H1 (cell line): ENCODE measurements at regions not wholly inside any gene's neighbourhood (a gene's known extent, or its start where the extent isn't known, plus 50 kb on each side); places are given as distances from the start of the nearest gene placed in this dataset.

Experiments used
- CTCF ChIA-PET: fragments of 300-600 bp; sonication (Branson Sonifier 250); formaldehyde crosslinking; loops from one replicate; lab custom pipeline; 2021; ENCODE audit not compliant: partially characterized antibody; lab: Charles Lee
- POLR2A ChIA-PET: fragments of 300-600 bp; sonication (Branson Sonifier 250); formaldehyde crosslinking; loops from one replicate; lab custom pipeline; 2021; ENCODE audit warnings: inconsistent platforms; ENCODE audit not compliant: partially characterized antibody; lab: Charles Lee
- DNase-seq, 2 experiments: peaks; one replicate each; pipeline versions ENCODE4 v3.0.0 to v3.0.0-alpha.2; 2010 to 2022; ENCODE audit warnings: low spot score in 2 of 2, low read depth in 1 of 2, mixed read lengths in 1 of 2
- FAIRE-seq: peaks from 2 replicates; lab custom pipeline; 2011; peaks lifted over from hg19 to GRCh38; lab: Jason Lieb, UNC
- H2AFZ ChIP-seq: 2 replicates; pipeline ENCODE4 v1.8.1; 2012; ENCODE audit warnings: low read length, inconsistent platforms
- H2AK5ac ChIP-seq: 2 replicates; pipeline ENCODE4 v1.6.1; 2013; ENCODE audit warnings: low read depth, low read length
- H2BK120ac ChIP-seq: replicated peaks from 2 replicates; pipeline ENCODE3; 2013; ENCODE audit warnings: low read depth, low read length, inconsistent platforms
- H2BK12ac ChIP-seq: 2 replicates; pipeline ENCODE4 v1.6.1; 2013; ENCODE audit warnings: low read depth, low read length
- H2BK15ac ChIP-seq: 2 replicates; pipeline ENCODE4 v1.6.1; 2013; ENCODE audit warnings: low read length
- H2BK20ac ChIP-seq: 2 replicates; pipeline ENCODE4 v1.6.1; 2013; ENCODE audit warnings: low read length
- H2BK5ac ChIP-seq: 2 replicates; pipeline ENCODE4 v1.6.1; 2013; ENCODE audit warnings: low read depth, low read length
- H3K14ac ChIP-seq: 2 replicates; pipeline ENCODE4 v1.6.1; 2013; ENCODE audit warnings: inconsistent platforms; ENCODE audit not compliant: insufficient read length
- H3K18ac ChIP-seq: 2 replicates; pipeline ENCODE4 v1.6.1; 2013; ENCODE audit warnings: low read length; ENCODE audit errors: extremely low read depth
- H3K23ac ChIP-seq: 2 replicates; pipeline ENCODE4 v1.6.1; 2013; ENCODE audit warnings: inconsistent platforms; ENCODE audit not compliant: insufficient read length
- H3K23me2 ChIP-seq: 2 replicates; pipeline ENCODE4 v1.6.1; 2013; ENCODE audit warnings: low read depth, low read length
- H3K27ac ChIP-seq: 2 replicates; pipeline ENCODE4 v1.6.1; 2011; ENCODE audit warnings: low read depth, low read length, inconsistent platforms
- H3K27me3 ChIP-seq, 4 experiments: replicated peaks in 1 of 4; 1 replicate in 1 of 4; 2 replicates in 3 of 4; pipeline versions ENCODE4 v1.6.1 to v1.8.1; 2011 to 2013; ENCODE audit warnings: low read length in 3 of 4, mild to moderate bottlenecking in 3 of 4, inconsistent platforms in 2 of 4, mixed read lengths in 2 of 4, moderate library complexity in 1 of 4; ENCODE audit not compliant: control insufficient read depth in 3 of 4, insufficient read depth in 3 of 4; ENCODE audit errors: extremely low read depth in 1 of 4
- H3K36me3 ChIP-seq, 4 experiments: 2 replicates each; pipeline versions ENCODE4 v1.6.1 to v1.8.1; 2011 to 2013; ENCODE audit warnings: mild to moderate bottlenecking in 4 of 4, low read length in 3 of 4, moderate library complexity in 2 of 4, control low read depth in 1 of 4, inconsistent platforms in 1 of 4; ENCODE audit not compliant: insufficient read depth in 4 of 4, control insufficient read depth in 2 of 4
- H3K4ac ChIP-seq: replicated peaks from 2 replicates; pipeline ENCODE3; 2013; ENCODE audit warnings: low read length, low read depth, mixed read lengths, inconsistent platforms; ENCODE audit not compliant: insufficient read length
- H3K4me1 ChIP-seq, 4 experiments: replicated peaks in 1 of 4; 1 replicate in 1 of 4; 2 replicates in 3 of 4; pipeline versions ENCODE4 v1.6.1 to v1.8.1; 2011 to 2013; ENCODE audit warnings: low read length in 3 of 4, inconsistent platforms in 2 of 4, mixed read lengths in 1 of 4; ENCODE audit not compliant: insufficient read depth in 4 of 4, control insufficient read depth in 3 of 4
- H3K4me2 ChIP-seq, 2 experiments: 2 replicates each; pipeline versions ENCODE4 v1.6.1 to v1.8.1; 2011 to 2013; ENCODE audit warnings: low read depth in 2 of 2, low read length in 2 of 2, control low read depth in 1 of 2, inconsistent platforms in 1 of 2, mild to moderate bottlenecking in 1 of 2; ENCODE audit not compliant: insufficient read depth in 1 of 2
- H3K4me3 ChIP-seq, 4 experiments: fragments of 200-600, 300-600 bp in 1 of 4; sonication (generic), shearing (Covaris generic), sonication (Bioruptor Twin) in 1 of 4; 2 replicates each; pipeline versions ENCODE4 v1.5.1 to v1.8.1; 2011 to 2016; ENCODE audit warnings: low read length in 4 of 4, low read depth in 3 of 4, control low read depth in 2 of 4, inconsistent platforms in 2 of 4, mild to moderate bottlenecking in 2 of 4, mixed read lengths in 1 of 4, moderate library complexity in 1 of 4; ENCODE audit not compliant: insufficient read depth in 2 of 4; ENCODE audit errors: extremely low read depth in 1 of 4
- H3K56ac ChIP-seq: replicated peaks from 2 replicates; pipeline ENCODE3; 2013; ENCODE audit warnings: low read depth, mild to moderate bottlenecking, mixed read lengths, low read length, inconsistent platforms; ENCODE audit not compliant: insufficient read length
- H3K79me1 ChIP-seq: 2 replicates; pipeline ENCODE4 v1.6.1; 2013; ENCODE audit warnings: low read depth, low read length, control low read depth
- H3K79me2 ChIP-seq, 2 experiments: 2 replicates each; pipeline versions ENCODE4 v1.6.1 to v1.8.1; 2012 to 2013; ENCODE audit warnings: low read length in 2 of 2, mild to moderate bottlenecking in 2 of 2, inconsistent platforms in 1 of 2; ENCODE audit not compliant: insufficient read depth in 2 of 2, control insufficient read depth in 1 of 2
- H3K9ac ChIP-seq, 4 experiments: replicated peaks in 1 of 4; 1 replicate in 1 of 4; 2 replicates in 3 of 4; pipeline versions ENCODE4 v1.6.1 to v1.8.1; 2011 to 2013; ENCODE audit warnings: low read depth in 3 of 4, low read length in 3 of 4, control low read depth in 2 of 4, mild to moderate bottlenecking in 2 of 4, moderate library complexity in 2 of 4, inconsistent platforms in 1 of 4; ENCODE audit errors: extremely low read depth in 1 of 4
- H3K9me3 ChIP-seq, 2 experiments: 2 replicates each; pipeline versions ENCODE4 v1.6.1 to v1.8.1; 2012 to 2013; ENCODE audit warnings: mild to moderate bottlenecking in 2 of 2, moderate library complexity in 2 of 2, control low read depth in 1 of 2, inconsistent platforms in 1 of 2, low read depth in 1 of 2, low read length in 1 of 2, mixed read lengths in 1 of 2; ENCODE audit not compliant: insufficient read depth in 2 of 2
- H4K20me1 ChIP-seq, 2 experiments: replicated peaks in 1 of 2; 2 replicates each; pipeline versions ENCODE3 to v1.8.1; 2011 to 2013; ENCODE audit warnings: inconsistent platforms in 2 of 2, low read length in 2 of 2, mild to moderate bottlenecking in 1 of 2; ENCODE audit not compliant: insufficient read depth in 2 of 2, control insufficient read depth in 1 of 2
- H4K5ac ChIP-seq: 2 replicates; pipeline ENCODE4 v1.6.1; 2013; ENCODE audit warnings: low read length, low read depth, mixed read lengths, inconsistent platforms; ENCODE audit not compliant: insufficient read length
- H4K8ac ChIP-seq: 2 replicates; pipeline ENCODE4 v1.8.0; 2013; ENCODE audit warnings: mild to moderate bottlenecking, moderate library complexity, low read length, inconsistent platforms; ENCODE audit not compliant: insufficient read depth; ENCODE audit errors: extremely low read depth
- H4K91ac ChIP-seq: replicated peaks from 2 replicates; pipeline ENCODE3; 2013; ENCODE audit warnings: low read length, mixed read lengths, inconsistent platforms; ENCODE audit not compliant: insufficient read length
- CEBPB ChIP-seq: IDR thresholded peaks from 2 replicates; pipeline ENCODE4 v1.6.1; 2012; ENCODE audit warnings: low read depth, low read length
- KDM5A ChIP-seq: fragments of 200-600 bp; IDR thresholded peaks from 2 replicates; pipeline ENCODE4 v1.7.1; 2012; ENCODE audit warnings: mild to moderate bottlenecking, low read length, inconsistent platforms, mixed read lengths
- RAD21 ChIP-seq, 2 experiments: IDR thresholded peaks in 1 of 2; conservative IDR thresholded peaks in 1 of 2; 2 replicates each; pipeline ENCODE4 v1.6.1; 2011; ENCODE audit warnings: low read depth in 2 of 2, low read length in 2 of 2, improper control_type of control experiment in 1 of 2, inconsistent platforms in 1 of 2, mild to moderate bottlenecking in 1 of 2, moderate library complexity in 1 of 2
- RBBP5 ChIP-seq: IDR thresholded peaks from 2 replicates; pipeline ENCODE4 v1.7.1; 2012; ENCODE audit warnings: low read depth, mild to moderate bottlenecking, inconsistent platforms, low read length, moderate library complexity, borderline replicate concordance
- WGBS, 2 experiments: shearing (Covaris generic) in 1 of 2; methylation state at CpG; one replicate each; pipeline versions ENCODE4 v1.1.6 to v1.1.7; 2013 to 2015; ENCODE audit warnings: low lambda C conversion rate in 2 of 2, mixed read lengths in 2 of 2, inconsistent platforms in 1 of 2, low coverage in 1 of 2, missing lambda C conversion rate in 1 of 2; ENCODE audit not compliant: insufficient replicate concordance in 2 of 2, insufficient coverage in 1 of 2, insufficient read length in 1 of 2; ENCODE audit errors: extremely low coverage in 1 of 2, missing lambda C conversion rate in 1 of 2; 5-methylcytosine and 5-hydroxymethylcytosine counted together

DNA sequence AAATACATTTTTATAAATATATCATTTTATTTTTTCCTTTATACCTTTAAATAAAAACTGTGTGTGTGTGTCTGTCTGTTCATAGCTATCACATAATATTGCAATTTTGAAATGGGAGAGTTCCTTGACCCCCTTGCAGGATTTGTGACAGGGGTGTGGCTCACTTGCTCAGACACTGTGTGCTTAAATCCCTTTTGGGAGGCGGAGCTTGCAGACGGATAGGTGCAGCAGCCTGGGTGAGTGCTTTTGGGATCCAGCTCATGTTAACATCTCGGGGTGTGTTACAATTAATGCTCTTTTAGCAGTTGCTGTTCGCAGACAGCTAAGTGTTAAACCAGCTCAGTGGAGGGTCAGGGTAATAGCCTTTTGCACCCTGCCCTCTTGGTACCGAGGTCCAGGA is 459.8 kb downstream of the IPMK start:
- Histone ChIP-seq H4K5ac (no peak overlapping the region), H2BK12ac (no peak overlapping the region), H3K14ac (no peak overlapping the region), H3K4ac (no peak overlapping the region), H3K27ac (no peak overlapping the region), H2BK15ac (no peak overlapping the region), H4K91ac (no peak overlapping the region), H3K27me3 (no peaks in the 10 kb centered on the region), H3K79me1 (no peaks in the 10 kb centered on the region), H2AK5ac (no peak overlapping the region), H3K4me2 (no peak overlapping the region), H3K23me2 (no peaks in the 10 kb centered on the region), H2BK5ac (no peak overlapping the region), H4K20me1 (no peaks in the 10 kb centered on the region), H3K4me3 (no peak overlapping the region), H3K36me3 (no peaks in the 10 kb centered on the region), H2BK120ac (no peak overlapping the region), H3K4me1 (peaks cover 0 to 4% (median 0%) of the 10 kb centered on the region in 4 experiments; a peak in 1 of 7 replicates), H3K18ac (no peak overlapping the region), H4K8ac (no peak overlapping the region), H3K23ac (no peak overlapping the region), H3K79me2 (no peaks in the 10 kb centered on the region), H2BK20ac (no peak overlapping the region), H2AFZ (no peak overlapping the region), H3K9me3 (no peaks in the 10 kb centered on the region), H3K9ac (no peak overlapping the region), H3K56ac (no peak overlapping the region)
- 86% methylated on average over 5 of the region's 5 CpGs; no CpG with 5 or more reads in 1 of the 2 experiments for WGBS, 2 experiments
- POLR2A ChIA-PET, result no interaction called here
- TF ChIP-seq RBBP5 (no peak), KDM5A (no peak), CEBPB (no peak), RAD21 (IDR thresholded peaks at IDR 0.05 in 1 of 2, conservative IDR thresholded peaks at IDR 0.05 in 1 of 2; ENCODE audit: low read depth in 2 of 2, low read length in 2 of 2) (no peak)
- FAIRE-seq, result no peak
- CTCF ChIA-PET, result interaction anchor here (0.6 kb wide), 1 partner anchor 377 kb away, joined by 5 read pairs; no protein-coding TSS in a partner anchor
- no peak for DNase-seq
